DMS 273 (cell line): ENCODE measurements at regions not wholly inside any gene's neighbourhood (a gene's known extent, or its start where the extent isn't known, plus 50 kb on each side); places are given as distances from the start of the nearest gene placed in this dataset.
"Not testable (repeated sequence)": the region's sequence is repeated elsewhere in the genome, so short reads cannot be mapped to it uniquely, and the experiment has no call there.

Source experiments
- DNase-seq: peaks from one replicate; lab custom pipeline; 2025; ENCODE audit not compliant: unreplicated experiment; lab: John Stamatoyannopoulos, UW

GRCh38 chr9:757246-757881 is 84.1 kb upstream of the DMRT1 start:
- DNase-seq = peak; percentile 63

DNA sequence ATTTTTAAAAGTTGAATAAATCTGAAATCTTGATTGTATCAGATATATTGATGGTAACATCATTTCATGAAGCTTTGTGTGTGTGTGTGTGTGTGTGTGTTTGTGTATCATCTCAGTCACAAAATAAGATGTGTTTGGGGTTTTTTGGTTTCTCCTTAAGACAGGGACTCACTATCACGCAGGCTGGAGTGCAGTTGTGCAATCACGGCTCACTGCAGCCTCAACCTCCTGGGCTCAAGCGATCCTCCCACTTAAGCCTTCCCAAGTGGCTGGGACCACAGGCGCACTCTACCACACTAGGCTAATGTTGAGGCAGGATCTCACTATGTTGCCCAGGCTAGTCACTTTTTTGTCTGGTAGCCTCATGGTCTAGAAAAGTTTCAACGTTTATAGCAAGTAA is 83.4 kb upstream of the DMRT1 start:
- no peak for DNase-seq

GRCh38 chr9:759541-759940 is 82.0 kb upstream of the DMRT1 start:
- DNase-seq = no peak

DNA sequence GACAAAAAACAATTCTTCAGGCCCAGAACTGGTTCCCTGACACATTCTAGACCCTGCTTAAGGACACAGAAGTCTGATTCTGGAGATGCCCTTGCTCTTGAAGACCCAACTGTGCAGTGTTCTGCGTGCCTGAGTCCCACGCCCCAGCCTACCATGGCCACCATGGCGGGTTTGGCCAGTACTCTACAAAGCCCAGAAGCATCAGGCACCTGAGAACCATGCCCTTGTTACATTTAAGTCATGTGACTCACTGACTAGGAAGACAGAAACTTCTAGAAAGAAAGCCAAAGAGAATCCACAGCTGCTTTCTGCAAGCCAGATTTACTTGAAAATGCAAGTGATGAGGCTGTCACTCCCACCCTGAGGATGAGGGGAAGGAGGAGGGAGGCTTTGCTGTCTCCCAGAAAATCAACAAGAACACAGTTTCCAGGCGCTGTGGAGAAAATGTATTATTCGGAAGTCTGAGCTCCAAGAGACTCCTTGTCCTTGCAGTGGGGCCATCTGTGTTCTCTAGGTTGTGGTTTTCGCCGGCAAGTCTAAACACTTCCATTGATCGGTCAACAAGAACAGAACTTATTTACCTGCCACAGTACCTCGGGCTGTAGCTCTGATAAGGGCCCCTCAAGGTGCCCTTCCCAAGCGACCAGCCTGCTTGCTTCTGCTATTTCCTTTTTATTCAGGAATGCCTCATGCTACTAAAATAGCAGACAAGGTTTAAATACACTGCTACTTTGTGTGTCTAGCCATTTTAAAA is 81.3 kb upstream of the DMRT1 start:
- DNase-seq = no peak

GRCh38 chr9:761176-761792 is 80.2 kb upstream of the DMRT1 start:
- no peak for DNase-seq

DNA sequence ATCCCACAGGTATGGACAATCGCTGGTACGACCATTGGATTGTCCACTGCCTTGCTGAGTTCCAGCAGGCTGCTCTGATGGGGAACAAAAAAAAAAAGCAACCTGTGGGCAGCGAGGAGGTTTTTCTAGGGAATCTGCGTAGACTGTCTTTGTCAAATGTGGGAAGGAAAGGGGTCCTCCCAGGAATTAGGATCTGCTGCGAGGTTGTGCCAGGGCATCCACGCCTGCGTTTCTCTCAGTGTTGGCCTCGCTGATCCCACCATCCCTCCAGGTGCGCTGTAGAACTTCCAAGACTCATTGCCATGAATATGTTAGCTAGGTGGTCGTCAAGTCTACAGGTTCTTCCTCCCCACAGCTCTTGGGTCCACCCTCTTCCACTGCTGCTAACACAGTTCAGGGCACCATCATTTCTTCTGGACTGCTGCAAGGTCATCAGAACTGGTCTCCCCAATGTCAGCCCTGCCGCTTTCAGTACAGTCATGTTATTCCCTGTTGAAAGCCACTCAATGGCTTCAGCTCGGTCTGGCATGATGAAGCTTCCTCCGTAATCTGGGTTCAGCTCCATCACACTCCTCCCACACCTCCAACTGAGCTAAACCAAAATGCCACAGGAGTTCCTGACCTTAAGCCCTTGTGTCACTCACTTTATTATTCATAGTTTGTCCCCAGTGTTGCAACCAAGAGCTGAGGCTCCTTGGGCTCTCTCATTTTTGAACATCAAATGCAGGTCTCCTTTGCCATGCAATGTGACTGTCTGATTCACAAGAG is 79.5 kb upstream of the DMRT1 start:
- no peak for DNase-seq

DNA sequence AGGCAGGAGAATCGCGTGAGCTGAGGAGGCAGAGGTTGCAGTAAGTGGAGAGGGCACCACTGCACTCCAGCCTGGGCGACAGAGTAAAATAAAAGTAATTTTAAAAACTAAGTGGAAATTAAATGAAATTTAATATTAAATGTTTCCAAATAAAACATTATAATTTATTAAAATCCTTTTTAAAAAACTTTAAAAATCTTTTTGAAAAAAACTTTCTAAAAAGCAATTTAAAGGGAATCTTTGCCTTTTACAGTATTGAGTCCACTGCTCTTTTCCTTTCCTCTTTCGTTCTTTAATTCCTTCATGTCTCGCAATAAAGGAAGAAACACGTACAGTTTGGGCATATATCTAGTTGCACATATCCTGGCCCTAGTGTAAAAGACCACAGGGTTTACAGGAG is 77.8 kb upstream of the DMRT1 start:
- DNase-seq = no peak

- DNase-seq = peak; percentile 86
Measured at GRCh38 chr9:764105-764524, 77.4 kb upstream of the DMRT1 start.

DNA sequence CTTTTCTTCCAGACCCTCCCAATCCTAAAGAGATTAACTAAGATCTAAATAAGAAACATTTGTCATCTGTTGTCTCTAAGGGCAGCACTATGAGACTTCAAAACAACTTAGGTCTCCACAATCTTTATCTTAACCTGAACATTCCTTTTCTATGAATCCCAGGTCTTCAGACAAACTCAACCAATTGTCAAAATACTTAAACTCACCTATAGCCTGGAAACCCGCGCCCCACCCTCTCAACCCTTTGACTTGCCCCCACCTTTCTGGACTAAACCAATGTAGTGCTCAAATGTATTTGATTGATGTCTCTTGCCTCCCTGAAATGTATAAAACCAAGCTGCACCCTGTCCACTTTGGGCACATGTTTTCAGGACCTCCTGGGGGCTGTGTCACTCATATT is 76.5 kb upstream of the DMRT1 start:
- no peak for DNase-seq

DNA sequence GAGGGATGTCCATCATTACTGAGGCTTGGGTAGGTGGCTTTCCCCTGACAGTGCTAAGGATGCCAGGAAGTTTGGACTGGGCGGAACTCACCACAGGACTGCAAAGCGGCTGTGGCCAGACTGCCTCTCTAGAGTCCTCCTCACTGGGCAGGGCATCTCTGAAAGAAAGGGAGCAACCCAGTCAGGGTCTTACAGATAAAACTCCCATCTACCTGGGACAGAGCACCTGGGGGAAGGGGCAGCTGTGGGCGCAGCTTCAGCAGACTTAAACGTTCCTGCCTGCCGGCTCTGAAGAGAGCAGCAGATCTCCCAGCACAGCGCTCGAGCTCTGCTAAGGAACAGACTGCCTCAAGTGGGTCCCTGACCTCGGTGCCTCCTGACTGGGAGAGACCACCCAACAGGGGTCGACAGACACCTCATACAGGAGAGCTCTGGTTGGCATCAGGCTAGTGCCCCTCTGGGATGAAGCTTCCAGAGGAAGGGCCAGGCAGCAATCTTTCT is 74.4 kb upstream of the DMRT1 start:
- DNase-seq = not testable (repeated sequence)

DNA sequence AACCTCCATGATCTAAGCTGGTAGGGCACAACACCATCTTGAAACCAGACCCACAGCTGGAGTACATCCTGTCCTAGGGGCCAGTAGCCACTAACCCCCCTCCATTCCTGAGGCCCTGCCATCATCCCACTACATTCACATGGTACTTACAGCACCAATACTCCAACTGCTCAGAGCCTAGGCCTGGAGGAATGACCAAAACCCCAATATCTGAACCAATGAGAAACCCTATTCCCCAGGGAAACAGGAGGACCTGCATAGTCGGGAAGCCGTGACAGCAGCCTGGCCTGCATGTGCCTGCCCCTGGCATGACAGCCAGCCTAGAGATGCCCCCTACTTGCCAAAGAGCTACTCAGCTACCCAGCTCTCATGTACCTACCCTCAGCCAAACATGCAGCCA is 65.4 kb upstream of the DMRT1 start:
- DNase-seq = no peak

DNA sequence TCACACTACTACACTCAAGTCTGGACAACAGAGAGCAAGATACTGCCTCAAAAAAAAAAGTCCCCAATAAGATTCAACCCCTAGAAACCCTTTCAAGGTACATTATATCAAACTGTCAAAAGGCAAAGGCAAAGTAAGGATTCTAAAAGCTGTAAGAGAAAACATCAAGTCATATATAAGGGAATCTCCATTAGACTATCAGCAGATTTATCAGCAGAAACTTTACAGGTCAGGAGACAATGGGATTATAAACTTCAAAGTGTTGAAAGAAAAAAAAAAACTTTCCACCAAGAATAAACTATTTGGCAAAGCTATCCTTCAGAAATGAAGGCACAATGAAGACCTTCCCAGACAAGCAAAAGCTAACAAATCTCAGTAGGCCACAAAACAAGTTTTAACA is 63.5 kb upstream of the DMRT1 start:
- no peak for DNase-seq

DNA sequence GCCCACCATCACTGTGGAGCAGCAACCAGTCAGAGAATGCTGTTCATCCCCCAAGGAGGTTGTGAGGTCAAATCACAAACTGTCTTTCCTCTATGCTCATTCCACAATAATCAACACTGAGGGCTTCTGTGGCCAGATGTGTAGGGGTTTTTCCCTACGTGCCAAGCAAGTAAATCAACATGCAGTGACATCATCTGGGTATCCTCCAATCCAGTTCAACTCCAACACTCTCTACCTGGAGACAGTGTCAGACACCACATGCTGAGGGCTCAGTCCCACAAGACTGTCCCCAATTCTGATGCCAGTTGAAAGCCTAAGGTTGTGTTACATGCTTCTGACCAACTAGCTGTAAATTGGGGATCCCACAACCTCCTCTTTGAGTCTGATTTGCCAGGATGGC is 57.3 kb upstream of the DMRT1 start:
- peak; percentile 33 for DNase-seq

- no peak for DNase-seq
Measured at GRCh38 chr9:784916-785315, 56.6 kb upstream of the DMRT1 start.

- DNase-seq = no peak
Measured at GRCh38 chr9:785997-786396, 55.5 kb upstream of the DMRT1 start.

- no peak for DNase-seq
Measured at GRCh38 chr9:786405-786804, 55.1 kb upstream of the DMRT1 start.

DNA sequence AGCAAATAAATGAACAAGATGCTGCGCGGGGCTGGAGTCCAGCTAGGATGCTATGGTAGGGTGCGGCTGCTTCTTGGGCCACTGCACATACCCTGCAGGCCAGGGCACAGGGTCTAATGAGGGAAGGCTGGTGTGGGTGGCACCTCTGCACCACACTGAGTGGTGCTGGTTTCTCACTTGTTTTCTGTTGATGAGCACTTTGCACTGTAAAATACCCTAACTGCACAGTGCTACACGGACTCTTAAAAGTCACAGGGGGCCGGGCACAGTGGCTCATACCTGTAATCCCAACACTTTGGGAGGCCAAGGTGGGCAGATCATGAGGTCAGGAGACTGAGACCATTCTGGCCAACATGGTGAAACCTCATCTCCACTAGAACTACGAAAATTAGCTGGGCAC is 52.7 kb upstream of the DMRT1 start:
- no peak for DNase-seq
